ENCODE measurements at regions not wholly inside any gene's neighbourhood (a gene's known extent, or its start where the extent isn't known, plus 50 kb on each side); places are given as distances from the start of the nearest gene placed in this dataset.

DNA sequence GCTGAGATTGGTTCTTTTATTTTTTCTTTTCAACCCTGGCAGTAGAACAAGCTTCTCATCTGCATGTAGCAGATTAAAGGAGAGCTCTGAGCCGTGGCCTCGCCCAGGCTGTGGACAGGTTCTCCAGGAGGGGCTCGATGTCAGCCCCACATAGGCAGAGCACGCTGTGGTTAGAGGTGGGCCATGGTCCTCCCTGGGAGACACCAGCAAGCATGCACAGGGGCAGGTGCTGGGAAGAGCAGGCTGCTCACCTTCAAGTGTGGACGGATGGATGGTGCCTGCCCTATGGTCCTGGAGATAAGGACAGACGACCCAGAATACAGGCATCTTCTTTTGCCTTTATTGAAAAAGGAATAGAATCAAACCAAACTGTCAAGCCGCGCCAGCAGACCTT is 634.8 kb downstream of the BRD1 start:
- DNase-seq (ENCODE audit: low read depth) = no peak

DNA sequence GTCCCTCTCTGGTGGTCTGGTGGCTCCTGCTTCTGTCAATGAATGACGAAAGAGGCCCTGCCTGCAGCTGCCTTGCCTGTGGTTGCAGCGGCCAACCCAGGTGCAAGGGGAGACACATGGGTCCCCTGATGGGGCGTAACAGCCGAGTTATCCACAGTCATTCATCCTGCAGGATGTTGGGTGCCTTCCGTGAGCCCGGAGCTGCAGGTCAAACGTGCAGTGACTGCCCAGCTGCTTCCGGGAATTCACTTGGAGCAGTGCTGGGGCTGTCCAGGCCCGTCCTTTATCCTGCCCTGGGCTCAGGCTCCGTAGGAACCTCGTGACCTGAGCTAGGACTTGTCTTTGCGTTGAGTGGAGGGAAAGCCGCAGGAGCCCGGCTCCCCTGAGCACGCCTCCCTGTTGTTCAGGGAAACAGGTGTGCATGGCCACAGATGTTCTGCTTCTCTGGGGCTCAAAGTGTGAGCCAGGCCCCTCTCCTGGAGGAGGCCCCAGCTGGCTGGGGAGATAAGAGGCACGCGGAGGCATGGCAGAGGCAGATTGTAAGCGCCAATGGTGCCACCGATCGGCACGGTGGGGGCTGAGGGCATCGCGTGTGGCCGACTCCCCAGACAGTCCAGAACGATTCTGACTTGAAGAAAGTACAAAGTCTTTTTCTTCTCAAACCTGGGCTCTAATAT is 635.4 kb downstream of the BRD1 start:
- DNase-seq (ENCODE audit: low read depth) = no peak

DNA sequence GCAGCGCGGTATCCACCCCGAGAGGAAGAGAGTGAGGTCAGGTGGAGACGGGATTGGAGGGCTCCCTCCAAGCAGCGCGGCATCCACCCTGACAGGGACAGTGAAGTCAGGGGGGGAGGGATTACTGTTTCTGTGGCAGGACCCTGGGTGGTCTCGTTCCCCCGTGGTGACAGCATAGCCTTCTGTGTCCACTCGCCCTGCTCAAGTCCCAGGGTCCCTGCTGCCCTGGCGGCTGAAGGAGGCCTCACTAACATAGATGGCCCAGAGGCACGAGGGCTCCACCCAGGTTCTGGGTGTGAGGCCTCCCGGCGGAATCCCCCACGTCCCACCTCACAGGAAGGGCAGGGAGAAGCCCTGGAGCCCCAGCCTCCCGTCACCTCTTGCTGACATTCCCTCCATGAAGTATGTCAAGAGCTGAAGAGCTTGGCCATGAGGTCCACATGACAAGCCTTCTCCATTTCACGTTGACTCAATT is 636.1 kb downstream of the BRD1 start:
- no peak for DNase-seq (ENCODE audit: low read depth)

DNA sequence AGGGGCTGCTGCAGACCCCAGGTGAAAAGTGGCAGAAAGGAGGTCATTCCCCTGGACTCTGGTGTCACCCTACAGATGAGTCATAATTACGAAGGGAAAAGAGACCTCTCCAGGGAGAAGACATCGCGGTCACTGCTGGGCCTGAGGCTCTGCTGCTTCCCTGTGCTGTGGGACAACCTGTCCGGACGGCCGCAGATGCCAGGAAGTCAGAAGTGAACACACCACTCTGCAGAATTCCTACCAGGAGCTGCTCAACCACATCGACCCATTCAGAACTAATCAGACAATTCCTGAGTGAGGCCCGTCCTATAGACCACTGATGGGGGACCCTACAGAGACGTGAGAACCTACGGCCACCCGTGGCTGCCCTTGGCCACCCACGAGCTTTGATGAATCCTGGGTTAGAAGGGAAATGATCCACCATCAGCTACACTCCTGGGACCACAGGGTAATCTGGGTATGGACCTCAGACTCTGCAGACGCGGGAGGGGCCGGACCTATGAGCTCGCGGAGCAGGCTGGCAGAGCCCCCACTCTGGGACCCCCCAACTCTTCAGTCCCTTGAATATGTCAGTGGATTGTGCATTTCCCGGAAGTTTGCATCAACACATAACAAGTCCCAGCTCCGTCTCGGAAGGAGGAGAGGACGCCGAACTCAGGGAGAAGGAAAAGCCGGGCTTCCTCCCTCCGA is 636.7 kb downstream of the BRD1 start:
- no peak for DNase-seq (ENCODE audit: low read depth)

DNA sequence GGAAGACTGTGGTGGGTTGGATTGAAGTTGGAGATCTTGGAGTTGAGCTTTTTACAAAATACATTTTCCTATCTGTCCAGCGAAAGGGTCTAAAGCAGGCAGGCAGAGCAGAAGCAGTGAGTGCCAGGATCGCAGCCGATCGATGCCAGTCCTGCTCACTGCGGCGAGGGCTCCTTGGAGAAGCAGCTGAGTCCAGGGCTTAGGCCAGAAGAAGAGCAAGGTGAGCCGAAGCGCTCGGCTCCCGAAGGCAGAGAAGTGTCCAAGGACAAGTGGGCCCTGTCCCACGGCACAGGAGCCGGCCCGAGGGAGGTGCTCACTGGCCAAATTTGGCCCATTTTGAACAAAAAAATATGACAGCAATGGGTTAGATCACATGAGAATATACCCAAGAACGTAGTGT is 637.8 kb downstream of the BRD1 start:
- DNase-seq (ENCODE audit: low read depth) = no peak

DNA sequence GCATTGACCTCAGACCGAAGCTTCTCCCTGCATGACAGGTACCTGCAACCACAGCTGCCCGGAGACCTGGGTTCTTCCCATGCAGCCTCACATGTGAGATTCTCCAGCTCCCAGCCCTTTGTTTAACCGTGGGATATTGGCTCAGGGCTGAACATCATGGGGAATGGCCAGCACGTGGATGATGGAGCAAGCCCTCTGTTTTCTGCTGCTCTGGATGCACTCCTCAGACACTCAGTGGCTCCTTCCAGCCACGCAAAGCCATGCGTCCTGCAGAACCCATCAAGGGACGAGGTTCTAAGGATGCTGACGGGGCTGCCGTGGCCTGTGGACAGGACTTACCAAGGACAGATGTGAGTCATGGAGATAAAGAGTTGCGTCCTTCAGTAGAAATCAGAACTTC is 639.1 kb downstream of the BRD1 start:
- no peak for DNase-seq (ENCODE audit: low read depth)

DNA sequence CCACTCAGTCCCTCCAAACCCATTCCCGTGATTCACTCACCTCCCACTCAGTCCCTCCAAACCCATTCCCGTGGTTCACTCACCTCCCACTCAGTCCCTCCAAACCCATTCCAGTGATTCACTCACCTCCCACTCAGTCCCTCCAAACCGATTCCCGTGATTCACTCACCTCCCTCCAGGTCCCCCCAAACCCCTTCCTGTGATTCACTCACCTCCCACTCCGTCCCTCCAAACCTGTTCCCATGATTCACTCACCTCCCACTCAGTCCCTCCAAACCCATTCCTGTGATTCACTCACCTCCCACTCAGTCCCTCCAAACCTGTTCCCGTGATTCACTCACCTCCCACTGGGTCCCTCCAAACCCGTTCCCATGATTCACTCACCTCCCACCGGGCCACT is 639.6 kb downstream of the BRD1 start:
- no peak for DNase-seq (ENCODE audit: low read depth)

DNA sequence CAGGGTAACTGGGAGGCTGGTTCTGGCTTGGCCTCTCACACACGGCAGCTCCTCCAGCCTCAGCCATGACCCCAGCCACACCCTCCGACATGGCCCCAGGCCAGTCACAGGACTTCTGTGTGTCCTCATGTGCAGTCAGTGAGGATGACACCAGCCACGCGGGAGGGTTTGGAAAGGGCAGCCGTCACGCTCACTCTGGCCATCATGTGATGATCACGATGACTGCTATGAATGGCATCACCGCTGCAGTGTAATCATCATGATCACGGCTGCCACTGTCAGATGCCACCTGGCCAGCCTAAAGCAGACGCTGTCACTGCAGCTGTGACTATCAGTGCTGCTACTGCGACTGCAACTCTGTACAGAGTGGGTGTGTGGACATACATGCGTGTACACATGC is 640.9 kb downstream of the BRD1 start:
- no peak for DNase-seq (ENCODE audit: low read depth)

DNA sequence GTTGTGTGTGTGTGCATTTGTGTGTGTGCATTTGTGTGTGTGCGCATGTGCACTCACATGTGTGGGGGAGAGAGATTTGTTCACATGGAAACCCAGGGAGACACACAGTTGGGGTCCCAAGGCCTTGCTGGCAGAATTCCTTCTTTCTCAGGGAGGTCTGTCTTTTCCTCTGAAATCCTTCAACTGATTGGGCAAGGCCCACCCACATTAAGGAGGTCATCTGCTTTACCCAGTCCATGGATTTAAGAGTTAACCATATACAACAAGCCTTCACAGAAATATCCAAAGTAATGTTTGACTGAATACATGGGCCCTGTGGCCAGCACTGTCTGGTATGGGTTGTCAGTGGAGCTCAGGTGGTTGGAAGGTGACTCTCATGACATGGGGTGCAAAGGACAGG is 641.4 kb downstream of the BRD1 start:
- DNase-seq (ENCODE audit: low read depth) = no peak

DNA sequence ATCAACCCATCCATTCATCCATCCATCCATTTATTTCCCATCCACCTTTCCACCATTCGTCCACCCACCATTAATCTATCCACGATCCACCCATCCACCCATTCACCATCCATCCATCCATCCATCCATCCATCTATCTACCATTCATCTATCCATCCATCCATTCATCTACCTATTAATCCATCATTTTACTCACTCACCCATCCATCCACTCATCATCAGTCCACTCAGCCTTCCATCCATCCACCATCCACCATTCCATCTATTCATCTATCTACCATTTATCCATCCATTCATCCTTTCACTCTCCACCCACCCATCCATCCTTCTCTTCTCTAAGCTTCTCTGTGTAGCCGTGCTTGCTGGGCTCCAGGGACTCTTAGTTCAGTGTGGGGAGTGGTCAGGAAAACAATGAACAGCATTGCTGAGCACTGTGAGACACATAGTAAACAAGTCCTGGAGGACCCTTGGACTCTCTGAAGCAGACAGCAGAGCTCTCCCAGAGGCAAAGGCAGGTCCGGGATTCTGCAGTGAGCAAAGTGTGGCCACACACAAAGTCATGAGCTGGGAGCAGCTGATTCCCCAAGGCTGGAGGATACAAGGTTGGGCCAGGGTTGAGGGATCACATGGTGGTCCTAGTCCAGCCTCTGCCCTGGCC is 642.2 kb downstream of the BRD1 start:
- DNase-seq (ENCODE audit: low read depth) = no peak

DNA sequence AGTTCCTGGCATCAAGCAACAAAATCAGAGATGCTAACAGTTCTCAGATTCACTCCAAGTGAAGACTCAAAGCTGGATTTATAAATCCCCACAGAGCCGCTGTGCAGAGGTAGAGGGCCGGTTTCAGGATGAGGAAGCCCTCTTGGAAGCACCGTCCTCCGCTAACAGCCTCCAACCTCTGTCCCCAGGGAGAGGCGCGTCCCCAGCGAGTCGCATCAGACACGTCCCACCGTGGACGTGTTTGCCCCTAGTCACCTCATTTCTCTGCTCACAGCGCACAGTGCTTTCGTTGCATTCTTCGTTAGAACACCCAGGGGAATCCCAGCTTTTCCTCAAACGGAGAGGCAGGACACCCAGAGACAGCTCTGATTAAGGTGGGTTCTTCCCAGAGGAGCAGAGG is 642.9 kb downstream of the BRD1 start:
- DNase-seq (ENCODE audit: low read depth) = no peak

DNA sequence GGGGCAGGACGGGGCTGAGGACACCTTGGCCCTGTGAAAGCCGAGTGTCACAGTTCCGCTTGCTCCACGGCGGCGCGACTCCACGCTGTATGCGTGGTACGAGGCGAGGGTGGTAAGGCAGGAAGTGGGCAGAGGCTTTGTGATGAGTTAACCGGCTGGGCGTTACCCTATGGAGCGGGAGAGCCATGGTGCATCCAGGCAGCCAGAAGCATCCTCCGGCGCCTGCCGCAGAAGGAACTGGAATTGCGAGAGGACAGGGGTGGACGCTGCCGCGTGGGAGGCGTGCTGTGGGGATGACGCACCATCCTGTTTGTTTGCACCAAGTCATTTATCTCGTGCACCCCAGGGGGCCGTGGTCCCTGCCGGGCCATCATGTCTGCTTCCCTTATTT is 643.9 kb downstream of the BRD1 start:
- DNase-seq (ENCODE audit: low read depth) = no peak

DNA sequence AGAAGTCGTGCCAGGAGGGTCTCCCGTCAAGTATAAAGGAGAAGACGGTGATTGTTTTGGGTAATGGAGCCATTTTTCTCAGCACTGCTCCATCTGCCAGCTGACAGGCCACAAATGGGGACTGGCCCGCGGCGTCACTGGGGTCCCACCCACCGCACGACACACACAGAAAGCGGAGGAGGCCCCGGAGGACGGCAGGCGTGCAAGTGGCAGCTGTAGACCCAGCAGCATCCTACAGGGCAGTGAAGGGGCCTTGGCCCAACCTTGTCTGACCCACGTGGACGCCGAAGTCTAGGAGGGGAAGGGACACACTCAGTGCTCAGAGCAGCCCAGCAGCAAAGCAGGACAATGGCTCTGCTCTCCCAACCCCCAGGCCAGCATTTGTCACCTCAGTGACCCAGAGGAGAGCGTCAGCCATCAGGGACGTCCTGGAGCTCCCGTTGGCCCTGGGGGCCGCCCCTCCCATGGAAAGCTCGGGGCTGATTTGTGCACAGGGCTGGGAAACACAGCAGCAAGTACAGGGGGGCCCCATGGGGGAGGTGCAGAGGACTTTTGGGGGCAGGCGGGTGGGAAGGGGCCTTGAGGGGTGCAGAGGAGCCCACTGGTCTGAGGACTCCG is 644.4 kb downstream of the BRD1 start:
- DNase-seq (ENCODE audit: low read depth) = no peak

DNA sequence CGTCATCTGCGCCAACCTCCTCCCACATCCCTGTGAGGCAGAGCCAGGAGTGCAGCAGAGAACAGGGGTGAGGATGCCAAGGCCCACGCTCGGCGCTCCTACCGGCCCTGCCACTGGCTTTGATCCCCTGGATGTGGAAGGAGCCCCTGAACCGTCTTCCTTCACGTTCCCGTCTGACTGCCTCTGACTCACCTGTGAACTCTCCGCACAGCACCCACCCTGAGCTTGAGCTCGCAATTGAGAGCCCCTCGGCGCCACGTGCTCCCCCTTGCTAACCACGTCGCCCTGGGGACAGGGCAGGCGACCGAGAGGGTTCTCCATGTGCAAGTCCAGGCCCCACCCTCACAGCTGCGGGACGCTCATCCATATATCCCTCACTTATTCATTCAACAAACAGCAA is 645.3 kb downstream of the BRD1 start:
- no peak for DNase-seq (ENCODE audit: low read depth)

DNA sequence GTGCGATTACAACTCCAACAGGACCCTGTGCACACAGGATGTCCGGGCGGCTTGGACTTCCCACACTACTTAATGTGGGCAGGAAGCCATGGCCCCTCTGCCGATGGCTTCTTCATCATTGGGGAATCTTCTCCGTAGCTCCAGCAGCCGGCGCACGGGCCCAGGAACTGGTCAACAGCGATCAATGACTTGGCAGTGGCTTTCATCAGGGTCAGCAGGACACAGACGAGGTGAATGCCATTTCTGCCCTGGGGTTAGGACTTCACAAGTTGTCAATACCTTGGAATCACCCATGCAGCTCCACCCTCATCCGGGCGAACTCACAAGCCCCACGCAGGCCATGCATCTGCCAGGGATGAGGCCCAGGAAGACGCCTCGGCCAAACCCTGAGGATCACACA is 645.7 kb downstream of the BRD1 start:
- DNase-seq (ENCODE audit: low read depth) = no peak

DNA sequence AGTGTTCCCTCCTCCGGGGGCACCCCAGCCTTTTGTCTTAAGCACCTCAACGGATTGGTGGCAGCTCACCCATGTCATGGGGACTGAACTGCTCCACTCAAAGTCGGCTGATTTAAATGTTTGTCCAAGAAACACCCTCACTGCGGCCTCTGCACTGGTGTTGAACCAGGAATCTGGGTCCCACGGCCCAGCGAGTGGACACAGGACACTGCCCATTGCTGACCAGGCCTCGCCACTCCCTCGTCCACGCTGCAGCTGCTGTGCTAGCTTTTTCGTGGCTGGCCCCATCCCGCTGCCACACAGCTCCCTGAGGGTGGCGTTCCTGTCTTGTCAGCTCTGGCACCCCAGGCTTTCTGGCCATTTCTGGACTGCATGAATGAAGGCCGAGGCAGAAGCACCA is 646.2 kb downstream of the BRD1 start:
- no peak for DNase-seq (ENCODE audit: low read depth)

DNA sequence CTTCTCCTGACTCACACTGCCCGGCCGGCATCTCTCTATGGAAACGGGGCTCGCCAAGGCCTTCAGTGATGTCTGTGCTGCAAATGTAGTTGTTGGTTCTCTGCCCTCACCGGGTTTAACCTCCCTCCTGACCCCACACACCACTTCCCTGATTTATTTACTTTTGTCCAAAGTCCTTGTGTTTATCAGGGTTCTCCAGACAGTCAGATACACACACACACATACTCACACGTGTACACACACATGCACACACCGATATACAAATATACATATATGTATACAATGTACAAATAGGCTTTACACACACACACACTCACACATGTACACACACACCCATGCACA is 647.0 kb downstream of the BRD1 start:
- no peak for DNase-seq (ENCODE audit: low read depth)

DNA sequence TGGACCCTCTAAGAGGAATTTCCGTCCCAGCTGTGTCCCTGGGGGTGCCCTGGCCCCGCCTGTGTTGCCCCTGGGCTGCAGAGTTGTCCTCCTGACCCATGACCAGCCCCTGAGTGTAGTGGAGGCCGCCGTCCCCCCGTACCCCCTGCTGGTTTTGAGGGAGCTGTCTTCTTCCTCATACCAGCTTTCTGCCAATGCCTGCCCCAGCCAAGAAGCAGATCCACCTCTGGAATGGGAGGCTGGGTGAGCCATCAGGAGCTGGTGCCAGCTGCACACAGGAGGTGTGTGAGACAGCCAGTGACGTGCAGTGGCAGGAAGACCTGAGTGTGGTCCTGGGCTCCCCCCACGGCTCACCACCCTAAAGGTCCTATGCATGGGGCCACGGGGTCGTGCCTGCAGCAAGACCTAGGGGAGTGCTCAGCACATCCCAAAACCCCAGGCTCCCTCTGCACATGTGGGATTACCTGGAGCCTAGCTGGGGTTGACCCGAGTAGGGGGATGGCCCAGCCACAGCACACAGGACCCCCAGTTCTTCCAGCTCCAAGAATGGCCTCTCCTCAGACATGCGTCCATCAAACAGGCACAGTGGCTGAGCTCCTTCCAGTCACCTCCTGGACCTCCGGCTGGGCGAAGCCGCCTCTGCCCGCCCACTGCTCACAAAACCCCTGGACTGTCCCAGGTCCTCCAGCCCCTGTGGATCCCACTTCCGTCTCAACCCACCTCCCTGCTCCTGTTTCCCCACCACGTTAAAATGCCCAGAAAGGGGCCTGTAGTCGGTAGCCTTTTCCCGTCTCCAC is 647.6 kb downstream of the BRD1 start:
- no peak for DNase-seq (ENCODE audit: low read depth)

DNA sequence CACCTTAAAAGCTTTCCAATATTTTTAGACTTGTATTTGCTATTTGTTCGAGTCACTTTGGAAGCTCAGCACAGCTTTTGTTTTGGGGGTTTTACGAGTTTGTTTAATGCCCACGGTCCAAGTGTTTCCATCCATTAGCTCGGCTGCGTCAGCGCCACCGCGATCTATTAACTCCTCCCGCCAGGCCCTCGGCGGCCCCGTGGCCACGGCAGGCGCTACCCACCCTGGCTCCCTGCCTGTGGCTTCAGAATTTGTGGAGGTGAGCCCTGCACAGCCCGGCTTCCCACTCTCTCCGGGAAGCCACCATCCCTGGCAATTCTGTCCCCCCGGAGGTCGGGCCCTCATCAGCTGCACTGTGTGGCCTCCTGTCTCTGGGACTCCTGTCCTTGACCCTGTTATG is 648.5 kb downstream of the BRD1 start:
- DNase-seq (ENCODE audit: low read depth) = no peak

DNA sequence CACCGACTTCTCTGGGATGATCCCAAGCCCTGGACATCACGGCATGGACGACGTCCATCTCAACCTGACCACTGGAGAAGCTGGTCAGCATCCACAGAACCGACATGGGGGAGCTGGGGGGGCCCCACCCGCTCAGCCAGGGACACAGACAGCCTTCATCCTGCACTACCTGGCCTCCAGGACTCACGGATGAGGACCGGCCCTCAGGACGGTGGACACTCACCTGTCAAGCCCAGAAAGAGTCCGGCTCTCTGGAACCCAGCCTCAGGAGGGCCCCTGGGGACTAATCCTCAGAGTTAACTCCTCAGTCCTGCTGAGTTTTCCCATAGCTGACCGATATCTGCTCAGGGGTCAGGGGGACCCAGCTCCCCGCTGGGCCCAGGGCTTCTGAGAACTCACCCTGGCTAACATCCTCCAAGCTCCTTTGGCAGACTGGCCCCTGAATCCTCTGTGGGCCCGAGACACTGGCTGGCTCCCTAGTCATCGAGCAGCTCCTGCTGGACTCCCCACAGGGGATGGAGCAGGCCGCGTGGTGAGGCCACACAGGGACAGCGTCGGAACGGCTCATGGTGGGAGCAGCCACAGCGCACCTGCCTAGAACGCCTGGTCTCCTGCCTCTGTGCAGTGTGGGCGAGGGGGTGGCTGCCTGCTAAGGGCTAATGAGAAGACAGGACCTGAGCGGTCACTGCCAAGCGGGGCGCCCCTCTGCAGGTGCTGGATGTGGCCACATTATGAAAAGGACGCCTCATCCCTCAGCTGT is 649.2 kb downstream of the BRD1 start:
- no peak for DNase-seq (ENCODE audit: low read depth)

DNA sequence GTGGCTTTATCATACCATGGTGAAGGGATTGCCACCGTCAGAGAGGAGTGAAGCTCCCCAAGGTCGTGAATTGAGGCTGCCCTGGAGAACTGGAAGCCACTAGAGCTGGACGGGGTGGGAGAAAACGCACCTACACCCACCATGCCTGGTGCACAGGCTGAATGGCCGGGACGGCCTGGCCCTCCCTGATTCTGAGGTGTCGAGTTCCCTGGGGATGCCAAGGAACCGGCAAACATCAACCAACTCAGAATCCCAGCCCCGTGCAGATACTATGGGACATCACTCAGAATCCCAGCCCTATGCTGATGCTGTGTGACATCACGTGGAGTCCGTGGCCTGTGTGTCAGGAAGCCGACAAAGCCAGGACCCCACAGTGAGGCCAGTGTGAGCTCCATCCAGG is 650.0 kb downstream of the BRD1 start:
- no peak for DNase-seq (ENCODE audit: low read depth)

DNA sequence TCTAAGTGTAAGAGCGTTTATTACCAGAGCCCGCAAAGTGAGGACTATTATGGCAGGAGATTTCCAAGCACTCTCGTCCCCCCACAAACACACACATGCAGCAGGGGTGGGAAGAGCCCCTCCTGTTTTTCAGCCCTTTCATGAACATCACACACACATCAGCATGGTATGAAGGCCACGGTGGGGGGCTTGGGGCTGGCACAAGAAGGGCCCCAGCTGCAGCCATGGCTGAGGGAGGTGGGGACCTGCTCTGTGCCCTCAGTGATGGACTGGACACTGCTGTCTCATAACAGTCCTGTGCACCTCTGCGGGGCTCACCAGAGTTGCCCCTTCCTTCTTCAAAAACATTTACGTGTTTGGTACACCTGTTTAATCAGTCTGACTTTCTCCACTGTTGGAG is 650.7 kb downstream of the BRD1 start:
- DNase-seq (ENCODE audit: low read depth) = no peak

All from stimulated activated CD8-positive, alpha-beta memory T cell treated with anti-CD3 and anti-CD28 coated beads, Interleukin-12 subunit alpha, Interleukin-12 subunit beta, amount 100 ng/mL, for 1 hour (primary cell).